ENCODE measurements at regions not wholly inside any gene's neighbourhood (a gene's known extent, or its start where the extent isn't known, plus 50 kb on each side); places are given as distances from the start of the nearest gene placed in this dataset.

DNA sequence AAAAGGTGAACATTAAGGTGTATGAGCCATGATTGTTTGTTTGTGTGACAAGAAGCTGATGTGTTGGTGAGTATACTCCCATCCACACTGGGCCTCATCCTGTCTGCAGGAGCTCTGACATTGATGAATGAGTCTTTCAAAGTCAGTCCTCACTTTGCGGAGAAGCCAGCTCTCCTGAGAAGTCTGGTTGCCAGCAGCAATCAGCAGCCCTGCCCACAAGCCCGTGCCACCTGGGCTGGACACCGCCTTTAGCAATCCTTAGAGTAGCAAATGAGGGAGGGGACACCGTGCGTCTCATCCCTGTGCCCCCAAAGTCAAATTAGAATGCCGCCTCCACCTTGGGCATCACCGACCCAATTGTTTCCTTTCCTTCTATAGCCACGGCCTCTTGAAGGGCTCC is 174.8 kb upstream of the NECTIN1 start:
- no peaks in the 10 kb centered on the region for H3K4me1 ChIP-seq (ENCODE audit: control insufficient read depth, extremely low read depth, insufficient read depth, low read length)
- intact Hi-C loops (cut with micrococcal nuclease), result no loop called here
- H3K9ac ChIP-seq (replicated peaks; ENCODE audit: extremely low read depth, insufficient read depth, low read length), result no peak overlapping the region
- no TSS peak for BruUV-seq (replicated peaks)
- no peak overlapping the region for H3K4me3 ChIP-seq (replicated peaks in 1 of 3; ENCODE audit: insufficient read depth in 1 of 3, low read depth in 1 of 3, low read length in 3 of 3)
- no peak overlapping the region for H3K27ac ChIP-seq (ENCODE audit: insufficient read depth, low read depth, low read length)
- FAIRE-seq, result no peak
- H3K36me3 ChIP-seq (ENCODE audit: control insufficient read depth in 2 of 2, extremely low read depth in 1 of 2, insufficient read depth in 2 of 2, low read length in 2 of 2), result no peaks in the 10 kb centered on the region
- no peak for TF ChIP-seq POLR2A (IDR thresholded peaks at IDR 0.05; ENCODE audit: low read depth, low read length)
- TF ChIP-seq GATA2 (IDR thresholded peaks at IDR 0.05; ENCODE audit: insufficient read depth, insufficient read length, low read depth, low read length), result no peak
- no peak for TF ChIP-seq FOS (IDR thresholded peaks at IDR 0.05; ENCODE audit: borderline replicate concordance, insufficient read depth, low read length)
- no peak for TF ChIP-seq POLR2AphosphoS5 (IDR thresholded peaks at IDR 0.05; ENCODE audit: insufficient read depth, low read depth, low read length)
- no peak for TF ChIP-seq MYC (IDR thresholded peaks at IDR 0.05; ENCODE audit: low read depth, low read length)
- TF ChIP-seq, protein P1, sequence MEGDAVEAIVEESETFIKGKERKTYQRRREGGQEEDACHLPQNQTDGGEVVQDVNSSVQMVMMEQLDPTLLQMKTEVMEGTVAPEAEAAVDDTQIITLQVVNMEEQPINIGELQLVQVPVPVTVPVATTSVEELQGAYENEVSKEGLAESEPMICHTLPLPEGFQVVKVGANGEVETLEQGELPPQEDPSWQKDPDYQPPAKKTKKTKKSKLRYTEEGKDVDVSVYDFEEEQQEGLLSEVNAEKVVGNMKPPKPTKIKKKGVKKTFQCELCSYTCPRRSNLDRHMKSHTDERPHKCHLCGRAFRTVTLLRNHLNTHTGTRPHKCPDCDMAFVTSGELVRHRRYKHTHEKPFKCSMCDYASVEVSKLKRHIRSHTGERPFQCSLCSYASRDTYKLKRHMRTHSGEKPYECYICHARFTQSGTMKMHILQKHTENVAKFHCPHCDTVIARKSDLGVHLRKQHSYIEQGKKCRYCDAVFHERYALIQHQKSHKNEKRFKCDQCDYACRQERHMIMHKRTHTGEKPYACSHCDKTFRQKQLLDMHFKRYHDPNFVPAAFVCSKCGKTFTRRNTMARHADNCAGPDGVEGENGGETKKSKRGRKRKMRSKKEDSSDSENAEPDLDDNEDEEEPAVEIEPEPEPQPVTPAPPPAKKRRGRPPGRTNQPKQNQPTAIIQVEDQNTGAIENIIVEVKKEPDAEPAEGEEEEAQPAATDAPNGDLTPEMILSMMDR (IDR thresholded peaks at IDR 0.05; ENCODE audit: extremely low read depth in 1 of 2, insufficient read depth in 1 of 2, low read depth in 1 of 2, low read length in 2 of 2), result no peak
- no peak for TF ChIP-seq EZH2 (IDR thresholded peaks at IDR 0.05; ENCODE audit: borderline replicate concordance, low read depth, low read length, severe bottlenecking)
- TF ChIP-seq JUN (IDR thresholded peaks at IDR 0.05; ENCODE audit: borderline replicate concordance, insufficient read depth, insufficient read length, low read depth), result no peak
- TF ChIP-seq, protein P2, sequence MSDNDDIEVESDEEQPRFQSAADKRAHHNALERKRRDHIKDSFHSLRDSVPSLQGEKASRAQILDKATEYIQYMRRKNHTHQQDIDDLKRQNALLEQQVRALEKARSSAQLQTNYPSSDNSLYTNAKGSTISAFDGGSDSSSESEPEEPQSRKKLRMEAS (IDR thresholded peaks at IDR 0.05; ENCODE audit: insufficient read depth, insufficient read length), result no peak
- POLR2A ChIA-PET, result no interaction called here
- H3K9me3 ChIP-seq (replicated peaks; ENCODE audit: control insufficient read depth, insufficient read depth, low read length), result no peaks in the 10 kb centered on the region
- no peaks in the 10 kb centered on the region for H3K9me1 ChIP-seq (replicated peaks; ENCODE audit: control insufficient read depth, extremely low read depth, insufficient read depth, low read length)
- H2AFZ ChIP-seq (ENCODE audit: low read depth, low read length), result no peak overlapping the region
- H4K20me1 ChIP-seq (replicated peaks; ENCODE audit: control insufficient read depth, extremely low read depth, insufficient read depth, low read length), result no peaks in the 10 kb centered on the region
- no peak overlapping the region for H3K4me2 ChIP-seq (ENCODE audit: insufficient read depth, low read length)
- no peak for DNase-seq (ENCODE audit: low read depth, low spot score)
- H3K27me3 ChIP-seq (ENCODE audit: control insufficient read depth in 2 of 2, insufficient read depth in 2 of 2, low read length in 2 of 2), result no peaks in the 10 kb centered on the region
- no peaks in the 10 kb centered on the region for H3K79me2 ChIP-seq (ENCODE audit: control insufficient read depth, insufficient read depth, low read length)
- dilution Hi-C loops (cut with MboI; ENCODE audit: extremely low pct_ligation_motif_present, low sequenced_read_pairs), result no loop called here
- CTCF ChIA-PET, result no interaction called here

All from endothelial cell of umbilical vein (primary cell).